Left ventricle myocardium superior (tissue), 1 donor: ENCODE measurements at regions not wholly inside any gene's neighbourhood (a gene's known extent, or its start where the extent isn't known, plus 50 kb on each side); places are given as distances from the start of the nearest gene placed in this dataset.
"Not testable (repeated sequence)": the region's sequence is repeated elsewhere in the genome, so short reads cannot be mapped to it uniquely, and the experiment has no call there.

Source experiments
- ATAC-seq: fragments of 200-7000 bp; cut with Tn5 transposase; one replicate; pipeline ENCODE4 v1.9.1; 2020; ENCODE audit warnings: mild to moderate bottlenecking, moderate library complexity
- DNase-seq: peaks from one replicate; pipeline ENCODE4 v3.0.0-alpha.2; 2020
- intact Hi-C: fragments of 100-400 bp; cut with micrococcal nuclease; formaldehyde crosslinking; loops from one replicate; pipeline ENCODE4 v1.11.0; 2022
- donor health status: DM: no; HTN: yes; CAD: no; lungs with severe emphysema.

GRCh38 chr16:60741810-60742209 lies 1294.4 kb downstream of the CDH8 start:
- DNase-seq (no peak), ATAC-seq (no peak)
- intact Hi-C loops = no loop called here

- intact Hi-C loops = no loop called here
- ATAC-seq (peak; percentile 40), DNase-seq (peak; percentile 12)
Observed at GRCh38 chr16:60739737-60740683, 1296.2 kb downstream of the CDH8 start.

- DNase-seq = no peak
- intact Hi-C loops = no loop called here
- no peak for ATAC-seq
Observed at GRCh38 chr16:60731329-60732050, 1304.7 kb downstream of the CDH8 start.

GRCh38 chr16:60729051-60729450 lies 1307.2 kb downstream of the CDH8 start:
- DNase-seq (no peak), ATAC-seq (no peak)
- intact Hi-C loops = no loop called here

GRCh38 chr16:60727851-60728250 lies 1308.4 kb downstream of the CDH8 start:
- intact Hi-C loops = no loop called here
- DNase-seq = no peak
- no peak for ATAC-seq

- ATAC-seq (no peak), DNase-seq (no peak)
- intact Hi-C loops = no loop called here
Observed at GRCh38 chr16:60720060-60720459, 1316.2 kb downstream of the CDH8 start.

- DNase-seq (no peak), ATAC-seq (no peak)
- intact Hi-C loops = no loop called here
Observed at GRCh38 chr16:60717808-60718207, 1318.4 kb downstream of the CDH8 start.

- intact Hi-C loops = no loop called here
- ATAC-seq (no peak), DNase-seq (no peak)
Observed at GRCh38 chr16:60712144-60712543, 1324.1 kb downstream of the CDH8 start.

- no peak for DNase-seq
- no peak for ATAC-seq
- intact Hi-C loops = no loop called here
Observed at GRCh38 chr16:60704726-60705125, 1331.5 kb downstream of the CDH8 start.

- DNase-seq (no peak), ATAC-seq (no peak)
- intact Hi-C loops = no loop called here
Observed at GRCh38 chr16:60703096-60703495, 1333.1 kb downstream of the CDH8 start.

- no peak for ATAC-seq
- DNase-seq = no peak
- intact Hi-C loops = no loop called here
Observed at GRCh38 chr16:60686824-60687223, 1349.4 kb downstream of the CDH8 start.

- no peak for ATAC-seq
- no peak for DNase-seq
- intact Hi-C loops = no loop called here
Observed at GRCh38 chr16:60684002-60684401, 1352.2 kb downstream of the CDH8 start.

- intact Hi-C loops = no loop called here
- DNase-seq (no peak), ATAC-seq (no peak)
Observed at GRCh38 chr16:60682219-60682618, 1354.0 kb downstream of the CDH8 start.

GRCh38 chr16:60681043-60681442 lies 1355.2 kb downstream of the CDH8 start:
- ATAC-seq = no peak
- no peak for DNase-seq
- intact Hi-C loops = no loop called here

- no peak for ATAC-seq
- DNase-seq = no peak
- intact Hi-C loops = no loop called here
Observed at GRCh38 chr16:60675022-60675421, 1361.2 kb downstream of the CDH8 start.

- no peak for ATAC-seq
- DNase-seq = no peak
- intact Hi-C loops = no loop called here
Observed at GRCh38 chr16:60674241-60674640, 1362.0 kb downstream of the CDH8 start.

- intact Hi-C loops = no loop called here
- DNase-seq (no peak), ATAC-seq (no peak)
Observed at GRCh38 chr16:60655514-60656153, 1380.6 kb downstream of the CDH8 start.

GRCh38 chr16:60651346-60651745 lies 1384.9 kb downstream of the CDH8 start:
- ATAC-seq (no peak), DNase-seq (no peak)
- intact Hi-C loops = no loop called here

GRCh38 chr16:60648290-60648689 lies 1387.9 kb downstream of the CDH8 start:
- DNase-seq (no peak), ATAC-seq (no peak)
- intact Hi-C loops = no loop called here

GRCh38 chr16:60647388-60647787 lies 1388.8 kb downstream of the CDH8 start:
- ATAC-seq, intact Hi-C loops: not testable (repeated sequence)

More at GRCh38 chr16:60647388-60647787, 1388.8 kb downstream of the CDH8 start:
- not testable (repeated sequence) for DNase-seq
